PFSK-1 (cell line): ENCODE measurements at regions not wholly inside any gene's neighbourhood (a gene's known extent, or its start where the extent isn't known, plus 50 kb on each side); places are given as distances from the start of the nearest gene placed in this dataset.

Experiments used
- FOXP2 ChIP-seq: optimal IDR thresholded peaks from 2 replicates; pipeline ENCODE3; 2011; ENCODE audit warnings: borderline replicate concordance, control low read depth, inconsistent platforms; ENCODE audit not compliant: insufficient read depth; ENCODE audit errors: extremely low read length, extremely low read depth
- POLR2AphosphoS5 ChIP-seq: IDR thresholded peaks from 2 replicates; pipeline ENCODE4 v1.6.1; 2012; ENCODE audit warnings: low read depth, mild to moderate bottlenecking, control low read depth, low read length, moderate library complexity
- REST ChIP-seq, 2 experiments: IDR thresholded peaks; 2 replicates each; pipeline versions ENCODE4 v1.6.1 to v1.8.0; 2011 to 2012; ENCODE audit warnings: low read depth in 2 of 2, low read length in 2 of 2, control low read depth in 1 of 2, inconsistent platforms in 1 of 2, mild to moderate bottlenecking in 1 of 2, moderate library complexity in 1 of 2; ENCODE audit not compliant: insufficient read depth in 1 of 2
- SIN3A ChIP-seq: IDR thresholded peaks from 2 replicates; pipeline ENCODE4 v1.6.1; 2012; ENCODE audit warnings: mild to moderate bottlenecking, low read length, moderate library complexity, borderline replicate concordance; ENCODE audit not compliant: insufficient read depth
- TAF1 ChIP-seq: IDR thresholded peaks from 2 replicates; pipeline ENCODE4 v1.6.1; 2012; ENCODE audit warnings: low read length, control low read depth, borderline replicate concordance; ENCODE audit not compliant: insufficient read depth

GRCh38 chr3:127391436-127392155, 103.8 kb upstream of the PRR20G start:
- TF ChIP-seq FOXP2 (no peak), POLR2AphosphoS5 (no peak), SIN3A (no peak), TAF1 (no peak), REST (IDR thresholded peaks at IDR 0.05; ENCODE audit: insufficient read depth in 1 of 2, low read depth in 2 of 2, low read length in 2 of 2) (no peak)

DNA sequence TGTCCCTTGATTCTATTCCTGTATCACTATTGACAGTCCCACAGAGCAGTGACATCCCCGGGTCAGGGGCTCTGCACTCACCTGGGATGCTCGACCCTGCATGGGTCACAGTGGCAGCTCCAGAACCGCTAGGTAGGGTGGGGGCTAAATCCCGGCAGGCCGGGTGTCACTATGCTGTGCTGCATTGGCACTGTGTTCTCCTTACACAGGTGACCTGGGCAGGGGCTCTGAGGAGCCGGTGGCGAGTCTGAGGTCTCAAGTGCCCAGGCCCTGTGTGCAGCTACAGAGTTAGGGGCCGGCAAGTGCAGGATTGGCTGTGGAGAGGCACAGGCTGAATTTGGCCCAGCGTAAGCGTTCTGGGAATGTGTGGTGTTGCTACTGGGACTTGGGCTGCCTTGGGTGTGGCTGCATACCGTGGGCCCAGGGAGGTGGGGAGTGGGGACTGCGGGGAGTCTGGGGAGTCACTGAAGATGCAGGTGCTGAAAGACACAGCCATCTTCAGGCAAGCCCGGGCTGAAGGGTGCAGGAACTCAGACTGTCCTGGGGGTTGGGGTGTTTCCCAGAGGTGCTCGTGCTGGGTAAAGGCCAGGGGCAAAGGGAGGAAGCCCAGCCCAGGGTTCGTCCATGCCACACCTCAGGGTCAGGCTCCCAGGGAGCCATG, 102.6 kb upstream of the PRR20G start:
- TF ChIP-seq TAF1 (no peak), REST (IDR thresholded peaks at IDR 0.05; ENCODE audit: insufficient read depth in 1 of 2, low read depth in 2 of 2, low read length in 2 of 2) (no peak), SIN3A (no peak), FOXP2 (no peak), POLR2AphosphoS5 (no peak)

DNA sequence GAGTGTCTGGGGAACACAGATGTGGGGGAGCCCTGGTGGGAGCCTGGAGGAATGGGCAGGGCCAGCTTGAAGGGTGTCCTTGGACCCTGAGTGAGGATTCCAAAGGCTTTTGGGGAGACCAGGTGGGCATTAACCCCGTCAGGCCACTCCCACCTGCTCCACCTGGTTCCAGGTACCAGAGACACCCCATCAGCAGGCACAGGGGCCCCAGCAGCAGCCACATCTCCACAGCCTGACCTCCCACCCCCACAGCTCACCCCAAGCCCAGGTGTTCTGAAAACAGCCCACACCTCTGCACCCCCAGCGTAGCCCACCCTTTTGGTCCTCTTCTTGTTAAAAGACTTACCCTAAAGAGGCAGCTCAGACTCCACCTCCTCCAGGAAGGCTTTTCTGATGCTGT, 102.1 kb upstream of the PRR20G start:
- TF ChIP-seq POLR2AphosphoS5, result no peak
- TF ChIP-seq SIN3A, result no peak
- no peak for TF ChIP-seq REST (IDR thresholded peaks at IDR 0.05; ENCODE audit: insufficient read depth in 1 of 2, low read depth in 2 of 2, low read length in 2 of 2)
- no peak for TF ChIP-seq FOXP2
- TF ChIP-seq TAF1, result no peak

DNA sequence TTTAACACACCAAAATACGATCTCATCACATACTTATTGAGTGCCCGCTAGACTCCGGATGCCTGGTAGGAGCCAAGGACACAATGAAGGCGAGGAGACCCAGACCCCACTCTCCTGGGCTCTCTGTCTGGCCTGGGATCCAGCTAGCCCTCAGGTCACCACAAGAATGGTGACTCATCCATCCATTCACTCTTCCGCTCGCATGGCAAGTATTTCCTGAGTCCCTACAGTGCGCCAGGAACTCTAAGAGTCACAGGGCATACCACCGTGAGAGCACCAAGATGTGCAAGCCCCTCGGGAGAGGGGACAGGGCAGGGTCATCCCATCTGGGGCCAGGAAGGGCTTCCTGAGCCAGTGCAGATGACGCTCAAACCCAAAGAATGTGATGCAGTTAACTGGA, 101.6 kb upstream of the PRR20G start:
- TF ChIP-seq TAF1, result no peak
- TF ChIP-seq POLR2AphosphoS5, result no peak
- no peak for TF ChIP-seq SIN3A
- TF ChIP-seq FOXP2, result no peak

GRCh38 chr3:127388427-127388826, 100.6 kb upstream of the PRR20G start:
- TF ChIP-seq TAF1, result no peak
- no peak for TF ChIP-seq FOXP2
- no peak for TF ChIP-seq REST (IDR thresholded peaks at IDR 0.05; ENCODE audit: insufficient read depth in 1 of 2, low read depth in 2 of 2, low read length in 2 of 2)
- TF ChIP-seq SIN3A, result no peak
- no peak for TF ChIP-seq POLR2AphosphoS5
